GM18873 (cell line): ENCODE measurements at regions not wholly inside any gene's neighbourhood (a gene's known extent, or its start where the extent isn't known, plus 50 kb on each side); places are given as distances from the start of the nearest gene placed in this dataset.

Experiments
- ATAC-seq: cut with Tn5 transposase; IDR thresholded peaks from one replicate; pipeline ENCODE4 v1.9.1; 2021; ENCODE audit warnings: mild to moderate bottlenecking, moderate library complexity, moderate number of reproducible peaks; ENCODE audit not compliant: unreplicated experiment, low FRiP score

- ATAC-seq = no peak
These were observed 497.6 kb upstream of the ADAMTS16 start for GRCh38 chr5:4642525-4642924.

GRCh38 chr5:4643190-4643589 lies 496.9 kb upstream of the ADAMTS16 start:
- ATAC-seq = no peak

- no peak for ATAC-seq
These were observed 496.2 kb upstream of the ADAMTS16 start for GRCh38 chr5:4643960-4644359.

- no peak for ATAC-seq
These were observed 493.3 kb upstream of the ADAMTS16 start for GRCh38 chr5:4646715-4647375.

- ATAC-seq = no peak
These were observed 492.2 kb upstream of the ADAMTS16 start for GRCh38 chr5:4647955-4648354.

- ATAC-seq = no peak
These were observed 488.1 kb upstream of the ADAMTS16 start for GRCh38 chr5:4651806-4652565.

GRCh38 chr5:4653475-4653874 lies 486.7 kb upstream of the ADAMTS16 start:
- no peak for ATAC-seq

- ATAC-seq = no peak
These were observed 480.3 kb upstream of the ADAMTS16 start for GRCh38 chr5:4659851-4660250.

GRCh38 chr5:4661326-4661725 lies 478.8 kb upstream of the ADAMTS16 start:
- no peak for ATAC-seq

GRCh38 chr5:4661836-4662235 lies 478.3 kb upstream of the ADAMTS16 start:
- ATAC-seq = no peak

GRCh38 chr5:4662756-4663155 lies 477.4 kb upstream of the ADAMTS16 start:
- no peak for ATAC-seq

- ATAC-seq = no peak
These were observed 474.2 kb upstream of the ADAMTS16 start for GRCh38 chr5:4665911-4666310.

- no peak for ATAC-seq
These were observed 466.0 kb upstream of the ADAMTS16 start for GRCh38 chr5:4674166-4674565.

- no peak for ATAC-seq
These were observed 463.2 kb upstream of the ADAMTS16 start for GRCh38 chr5:4676934-4677333.

- ATAC-seq = no peak
These were observed 455.2 kb upstream of the ADAMTS16 start for GRCh38 chr5:4684946-4685345.

GRCh38 chr5:4698596-4698995 lies 441.5 kb upstream of the ADAMTS16 start:
- no peak for ATAC-seq

- no peak for ATAC-seq
These were observed 440.5 kb upstream of the ADAMTS16 start for GRCh38 chr5:4699592-4699991.

- no peak for ATAC-seq
These were observed 440.1 kb upstream of the ADAMTS16 start for GRCh38 chr5:4700069-4700468.

- ATAC-seq = no peak
These were observed 439.3 kb upstream of the ADAMTS16 start for GRCh38 chr5:4700871-4701270.

GRCh38 chr5:4703931-4704458 lies 436.1 kb upstream of the ADAMTS16 start:
- ATAC-seq = no peak

- no peak for ATAC-seq
These were observed 435.2 kb upstream of the ADAMTS16 start for GRCh38 chr5:4704951-4705350.

- no peak for ATAC-seq
These were observed 423.3 kb upstream of the ADAMTS16 start for GRCh38 chr5:4716781-4717180.
